HG03108 (cell line): ENCODE measurements at regions not wholly inside any gene's neighbourhood (a gene's known extent, or its start where the extent isn't known, plus 50 kb on each side); places are given as distances from the start of the nearest gene placed in this dataset.
A peak's percentile ranks its signal among the peaks of the same experiment; 100 is the strongest.

Source experiments
- ATAC-seq: cut with Tn5 transposase; IDR thresholded peaks from one replicate; pipeline ENCODE4 v1.9.1; 2021; ENCODE audit warnings: moderate library complexity; ENCODE audit not compliant: unreplicated experiment

DNA sequence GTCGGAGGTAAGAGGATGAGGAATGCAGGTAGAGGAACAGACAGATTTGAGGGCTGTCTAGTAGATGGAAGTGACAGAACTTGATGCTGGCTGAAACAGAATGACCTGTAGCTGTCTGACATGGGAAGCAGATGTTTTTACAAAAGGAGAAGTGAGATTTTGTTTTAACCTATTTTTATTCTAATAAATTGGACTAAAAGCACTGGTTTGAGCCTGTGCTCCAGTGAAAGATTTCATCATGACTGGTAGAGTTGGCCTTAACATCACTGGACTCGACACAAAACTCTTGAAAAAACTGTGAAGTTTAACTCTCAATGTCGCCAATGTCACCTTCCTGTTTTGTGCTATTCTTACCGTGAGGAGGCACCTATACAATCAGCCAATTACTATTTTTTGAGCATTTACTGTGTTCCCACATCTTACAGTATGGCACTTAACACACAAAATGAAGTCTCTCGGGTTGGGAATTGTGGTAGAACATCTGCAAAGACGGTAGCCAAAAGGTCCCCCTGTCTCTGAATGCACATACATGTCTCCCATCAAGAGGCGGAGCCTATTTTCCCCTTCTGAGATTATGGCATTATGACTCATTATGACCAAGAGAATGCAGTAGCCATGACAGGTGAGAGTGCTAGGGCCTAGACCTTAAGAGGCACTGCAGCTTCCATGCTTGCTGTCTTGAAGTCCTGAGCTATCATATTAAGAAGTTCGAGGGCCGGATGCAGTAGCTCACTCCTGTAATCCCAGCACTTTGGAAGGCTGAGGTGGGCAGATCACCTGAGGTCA, 93.2 kb downstream of the FOXF2 start:
- peak; percentile 76 for ATAC-seq

DNA sequence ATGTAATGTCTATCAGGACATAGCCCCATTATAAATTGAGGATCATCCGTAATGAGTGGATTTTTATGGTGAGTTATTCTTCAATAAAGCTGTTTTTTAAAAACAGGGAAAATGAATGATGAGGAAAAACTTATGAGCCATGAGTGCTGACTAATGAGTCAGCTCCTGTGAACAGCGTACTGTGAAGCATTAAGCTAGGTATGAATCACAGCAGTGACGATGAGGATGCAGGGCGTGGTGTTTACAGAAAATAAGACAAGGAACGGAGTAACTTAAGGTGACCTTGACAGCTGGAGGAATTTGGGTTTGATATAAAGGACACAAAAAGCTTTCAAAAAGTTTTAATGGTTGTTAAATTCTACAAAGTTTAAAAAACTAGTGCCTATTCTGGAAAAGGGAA, 96.3 kb downstream of the FOXF2 start:
- ATAC-seq: no peak

DNA sequence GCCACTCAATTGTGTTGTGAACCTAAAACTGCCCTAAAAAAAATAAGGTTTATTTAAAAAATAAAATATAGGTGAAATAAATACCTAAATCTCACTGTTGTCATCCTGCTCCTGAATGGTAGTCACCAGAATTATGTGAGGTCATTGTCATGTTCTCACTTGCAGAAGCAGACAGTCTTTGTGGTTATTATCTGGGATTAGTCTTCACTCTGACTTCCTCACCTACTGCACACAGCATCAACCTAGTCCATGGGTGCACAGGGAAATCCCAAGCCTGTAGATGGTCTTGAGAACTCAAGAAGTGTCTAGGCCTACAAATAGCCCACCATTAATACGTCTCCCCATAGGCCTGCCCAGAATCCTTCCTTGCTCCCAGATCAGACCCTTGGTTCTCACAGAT, 97.0 kb downstream of the FOXF2 start:
- no peak for ATAC-seq

DNA sequence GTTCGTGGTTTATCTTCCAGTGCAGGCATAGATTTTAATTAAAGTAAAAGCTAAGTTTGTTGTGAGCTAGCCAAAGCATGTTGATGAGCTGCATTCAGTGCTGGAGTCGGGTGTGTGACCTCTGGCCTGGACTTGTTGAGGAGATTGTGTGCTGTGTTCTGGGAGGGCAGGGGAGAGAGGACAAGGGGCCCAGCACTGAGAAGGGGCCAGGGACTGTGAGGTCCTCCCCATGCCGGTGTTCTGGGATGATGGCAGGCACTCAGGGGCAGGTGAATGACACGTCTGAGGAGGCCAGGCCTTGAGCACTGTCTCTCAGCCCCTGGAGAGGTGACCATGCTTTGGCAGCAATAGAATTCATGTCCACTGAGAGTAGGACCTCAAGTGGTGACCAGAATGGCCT, 97.9 kb downstream of the FOXF2 start:
- no peak for ATAC-seq

DNA sequence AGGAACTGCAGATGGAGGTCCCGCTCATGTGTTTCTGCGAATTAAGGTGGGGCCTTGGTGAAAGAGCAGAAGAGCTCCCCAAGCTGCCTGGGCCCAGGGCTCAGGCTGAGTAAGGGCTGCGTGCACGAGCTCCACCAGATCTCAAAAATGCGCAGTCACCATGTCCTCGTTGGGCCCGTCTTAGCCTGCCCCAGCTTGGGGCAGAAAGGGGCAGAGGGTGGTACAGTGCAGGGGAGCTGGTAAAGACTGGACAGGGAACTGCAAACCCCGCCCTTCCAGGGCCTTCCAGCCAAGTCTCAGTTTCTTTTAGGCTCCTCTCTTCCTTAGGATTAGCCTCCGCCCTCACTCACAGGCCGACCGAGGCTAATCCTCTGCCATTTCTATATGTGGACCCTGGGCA, 101.6 kb downstream of the FOXF2 start:
- no peak for ATAC-seq

DNA sequence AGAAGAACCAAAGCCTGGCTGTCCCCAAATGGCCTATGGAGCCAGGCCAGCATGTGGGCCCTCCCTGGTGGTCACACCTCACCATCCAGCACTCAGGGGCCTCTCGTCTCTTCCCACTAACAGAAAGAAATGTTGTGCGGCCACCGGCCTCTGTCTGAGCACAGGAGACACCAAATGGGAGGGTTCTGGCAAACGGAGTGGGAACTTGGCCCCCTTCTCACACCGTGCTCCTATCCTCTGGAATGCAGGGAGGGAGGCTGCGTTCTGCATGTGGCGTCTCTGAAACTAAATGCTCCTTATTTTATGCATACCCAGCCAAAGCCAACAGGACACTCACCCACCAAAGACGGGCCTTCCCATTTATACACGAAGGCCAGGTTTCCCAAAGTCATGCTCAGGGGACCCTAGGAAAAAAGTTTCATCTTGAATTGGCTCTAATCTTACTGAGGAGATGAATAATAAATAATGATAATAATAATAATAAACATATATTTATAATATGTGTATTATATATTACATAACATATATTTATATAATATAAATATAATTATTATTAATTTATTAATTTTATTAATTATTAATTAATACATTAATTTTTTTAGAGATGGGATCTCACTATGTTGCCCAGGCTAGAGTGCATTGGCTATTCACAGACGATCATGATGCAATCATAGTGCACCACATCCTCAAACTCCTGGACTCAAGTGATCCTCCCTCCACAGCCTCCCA, 102.4 kb downstream of the FOXF2 start:
- no peak for ATAC-seq

DNA sequence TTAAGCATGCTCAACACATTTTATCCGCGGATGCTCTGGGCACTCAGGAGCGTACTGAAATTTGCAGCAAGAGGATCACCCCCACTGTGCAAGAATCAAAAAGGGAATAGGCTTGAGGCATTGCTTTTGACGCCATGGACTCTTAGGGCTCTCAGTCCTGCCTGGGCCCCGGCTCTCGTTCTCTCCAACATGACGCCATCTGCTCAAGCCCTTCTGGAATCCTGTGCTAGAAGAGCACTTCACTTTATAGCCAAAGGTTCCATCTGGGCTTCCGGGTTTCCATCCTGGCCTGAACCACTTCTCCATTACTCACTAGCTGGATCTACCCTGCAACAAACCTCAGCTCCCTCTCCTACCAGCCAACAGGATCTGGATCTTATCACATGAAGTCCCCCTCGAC, 105.3 kb downstream of the FOXF2 start:
- no peak for ATAC-seq

DNA sequence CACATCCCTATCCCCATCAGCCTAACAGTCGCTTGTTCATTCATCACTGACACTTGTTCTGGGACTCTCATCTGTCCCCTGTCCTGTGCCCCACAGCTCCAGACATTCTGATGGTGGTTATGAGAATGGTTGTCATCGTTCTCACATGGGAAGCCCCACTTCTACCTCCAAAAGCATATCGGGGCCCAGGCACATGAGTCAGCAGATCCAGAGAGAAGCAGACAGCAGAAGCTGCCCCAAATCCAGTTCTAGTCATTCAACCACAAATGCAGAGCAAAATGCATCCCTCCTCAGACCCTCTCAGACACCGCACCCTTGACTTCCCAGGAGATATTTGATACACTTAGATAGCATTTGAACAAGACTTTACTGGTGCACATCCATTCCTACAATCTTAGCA, 106.0 kb downstream of the FOXF2 start:
- no peak for ATAC-seq

DNA sequence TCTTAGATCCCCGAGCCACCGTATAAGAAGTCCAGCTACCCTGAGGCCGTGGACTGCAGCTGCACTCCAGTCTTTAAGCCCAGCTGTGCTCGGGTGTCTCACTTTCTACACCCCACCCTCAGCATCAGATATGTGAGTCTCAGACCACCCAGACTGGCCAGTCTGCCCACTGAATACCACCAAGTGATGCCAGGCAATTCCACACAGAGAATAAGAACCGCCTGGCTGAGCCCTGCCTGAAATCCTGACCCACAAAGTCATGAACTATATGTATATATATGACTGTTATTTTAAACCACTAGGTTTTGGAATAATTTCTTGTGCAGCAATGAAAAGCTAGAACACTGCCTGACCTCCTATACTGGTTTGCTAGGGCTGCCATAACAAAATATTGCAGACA, 106.7 kb downstream of the FOXF2 start:
- ATAC-seq: no peak

DNA sequence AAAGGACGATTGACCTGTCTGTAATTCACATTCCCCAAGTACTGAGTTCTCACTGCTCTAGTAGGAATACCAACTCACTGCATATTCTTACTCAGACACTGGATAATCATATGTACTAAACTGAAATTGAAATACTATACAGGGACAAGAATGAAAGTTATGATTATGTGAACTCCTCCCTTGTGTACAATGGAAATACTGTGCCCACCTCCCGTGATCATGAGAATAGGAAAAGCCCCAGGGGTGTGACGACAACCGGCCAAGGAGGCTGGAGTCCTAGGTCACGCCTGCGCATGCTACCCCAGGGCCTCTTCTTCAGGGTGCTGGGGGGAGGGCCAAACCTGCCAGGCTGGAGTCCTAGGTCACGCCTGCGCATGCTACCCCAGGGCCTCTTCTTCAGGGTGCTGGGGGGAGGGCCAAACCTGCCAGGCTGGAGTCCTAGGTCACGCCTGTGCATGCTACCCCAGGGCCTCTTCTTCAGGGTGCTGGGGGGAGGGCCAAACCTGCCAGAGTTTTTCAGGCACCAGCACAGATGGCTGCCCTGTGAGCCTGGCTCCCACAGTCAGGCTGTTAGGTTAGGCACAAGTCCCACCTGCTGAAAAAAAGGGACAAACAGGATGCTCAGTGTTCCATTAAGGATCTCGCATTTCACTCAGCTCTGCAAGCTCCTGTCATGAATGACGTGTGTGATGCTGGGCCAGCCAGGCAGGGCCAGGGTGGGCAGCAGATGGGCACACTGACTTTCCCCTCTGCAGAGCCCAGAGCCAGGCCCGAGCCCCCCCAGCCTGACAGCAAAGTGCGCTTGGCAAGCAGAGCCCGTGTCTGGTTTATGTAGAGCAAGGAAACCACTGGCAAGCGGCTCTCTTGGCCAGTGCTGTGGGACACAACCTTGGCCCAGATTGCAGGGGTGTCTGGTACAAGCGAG, 107.7 kb downstream of the FOXF2 start:
- ATAC-seq: no peak

DNA sequence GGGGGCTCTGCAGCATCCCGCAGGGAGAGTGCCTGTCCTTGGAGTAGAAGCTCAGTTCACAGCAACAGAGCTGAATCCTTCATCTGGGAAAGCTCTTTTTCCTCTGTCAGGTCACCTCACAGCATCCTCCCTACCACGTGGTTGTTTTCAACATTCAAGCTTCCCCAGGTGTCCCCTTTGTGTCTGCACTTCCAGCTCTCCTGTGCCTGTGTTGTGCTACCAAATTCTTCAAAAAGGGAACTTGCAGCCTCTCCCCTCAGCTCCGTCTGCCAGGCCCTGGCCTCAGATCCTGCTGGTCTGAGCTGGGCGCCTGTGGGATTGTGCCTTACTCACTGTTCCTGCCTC, 108.4 kb downstream of the FOXF2 start:
- no peak for ATAC-seq

DNA sequence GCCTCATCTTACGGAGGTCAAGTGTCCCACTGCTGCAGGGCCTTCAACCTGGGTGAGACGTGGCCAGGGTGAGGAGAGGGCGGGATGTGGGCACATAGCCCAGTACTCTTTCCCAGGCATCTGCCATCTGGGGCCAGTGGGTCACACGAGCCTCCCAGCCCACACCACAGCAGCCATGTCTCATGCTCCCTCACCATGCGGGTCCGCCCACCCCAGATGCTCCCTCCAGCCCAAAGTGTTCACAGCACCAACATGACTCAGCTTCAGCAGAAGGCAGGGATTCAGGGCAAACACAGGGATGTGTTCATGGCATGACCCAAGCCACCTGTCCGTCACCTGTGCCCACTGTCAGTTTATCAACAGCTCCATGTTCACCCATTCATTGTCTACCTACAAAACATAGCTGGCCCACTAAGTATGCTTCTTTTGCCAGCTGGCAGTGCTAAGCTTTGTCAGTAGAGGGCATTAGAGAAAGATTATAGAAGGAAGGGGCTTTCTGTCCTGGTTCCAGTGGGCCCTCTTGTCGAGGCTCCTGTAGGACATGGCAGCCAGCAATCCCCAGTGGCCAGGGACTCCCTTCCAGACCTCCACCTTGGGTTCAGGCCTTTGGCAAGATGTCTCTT, 109.2 kb downstream of the FOXF2 start:
- no peak for ATAC-seq

DNA sequence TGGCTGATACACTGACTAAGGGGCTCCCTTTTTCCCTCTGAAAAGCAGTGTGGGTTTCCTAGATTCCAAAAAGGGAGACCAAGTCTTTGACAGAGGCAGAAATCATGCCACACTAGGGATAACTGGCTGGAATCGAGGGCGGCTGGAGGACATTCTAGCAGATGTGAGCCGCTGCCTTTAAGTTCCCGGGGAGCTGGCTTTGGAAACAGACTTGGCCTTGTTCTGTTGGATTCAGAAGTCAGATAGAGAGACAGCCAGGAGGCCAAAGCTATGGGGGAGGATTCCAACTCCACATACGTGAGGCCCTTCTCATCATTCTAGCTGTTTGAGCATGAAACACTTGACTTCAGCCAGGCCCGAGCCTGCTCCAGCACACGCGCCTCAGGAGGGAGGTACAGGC, 109.9 kb upstream of the FOXC1 start:
- no peak for ATAC-seq

DNA sequence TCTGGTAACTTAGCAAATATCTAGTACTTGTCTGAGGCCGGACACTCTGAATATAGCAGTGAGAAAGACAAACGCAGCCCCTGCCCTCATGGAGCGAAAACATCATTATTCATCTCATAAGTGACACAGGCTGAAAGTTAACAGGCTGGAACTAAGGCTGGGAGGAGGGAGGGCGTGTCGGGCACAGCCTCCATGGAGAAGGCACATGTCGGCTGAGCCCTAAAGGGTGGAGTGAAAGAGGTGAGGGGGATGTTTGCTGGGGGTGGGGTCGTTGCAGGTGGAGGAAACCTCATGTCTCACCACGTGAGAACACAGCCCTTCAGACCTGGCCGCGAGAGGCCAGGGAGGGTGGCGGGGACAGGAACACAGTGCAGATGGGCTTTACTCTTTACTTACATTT, 108.8 kb upstream of the FOXC1 start:
- ATAC-seq: no peak

DNA sequence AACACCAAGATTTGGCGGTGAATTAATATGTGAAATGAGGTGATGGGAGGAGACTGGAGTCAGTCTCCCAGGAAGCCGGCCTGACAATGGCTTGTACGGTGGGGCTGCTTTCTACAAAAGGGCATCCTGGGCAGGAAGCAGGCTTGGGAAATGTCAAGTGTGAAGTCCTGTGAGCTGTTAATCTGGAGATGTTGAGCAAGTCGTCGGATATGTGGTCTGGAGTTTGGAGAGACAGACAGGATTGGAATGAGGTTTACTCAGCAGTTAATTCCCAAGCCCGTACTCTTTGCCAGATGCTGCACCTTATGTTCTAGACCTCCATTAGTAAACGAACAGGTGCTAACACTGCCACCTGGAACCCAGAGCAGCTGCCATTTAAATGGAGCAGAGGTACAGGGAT, 107.7 kb upstream of the FOXC1 start:
- no peak for ATAC-seq

DNA sequence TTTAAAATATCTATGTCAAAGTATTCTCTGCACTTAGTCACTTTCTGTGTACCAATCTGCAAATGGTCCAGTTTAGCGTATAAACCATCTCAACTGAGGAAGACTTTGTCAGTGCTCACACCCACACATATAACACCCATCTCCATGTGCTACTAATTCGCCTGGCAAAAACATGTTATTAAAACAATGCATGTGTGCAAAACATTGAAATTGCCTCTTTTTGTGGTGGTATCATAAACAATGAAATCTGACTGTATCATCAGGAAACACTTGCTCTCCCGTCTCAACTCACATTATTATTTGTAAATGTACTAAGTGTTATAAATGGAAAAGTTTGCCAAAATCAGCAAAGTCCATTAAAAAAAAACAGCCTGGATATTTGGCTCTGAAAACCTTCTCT, 105.9 kb upstream of the FOXC1 start:
- ATAC-seq: no peak

DNA sequence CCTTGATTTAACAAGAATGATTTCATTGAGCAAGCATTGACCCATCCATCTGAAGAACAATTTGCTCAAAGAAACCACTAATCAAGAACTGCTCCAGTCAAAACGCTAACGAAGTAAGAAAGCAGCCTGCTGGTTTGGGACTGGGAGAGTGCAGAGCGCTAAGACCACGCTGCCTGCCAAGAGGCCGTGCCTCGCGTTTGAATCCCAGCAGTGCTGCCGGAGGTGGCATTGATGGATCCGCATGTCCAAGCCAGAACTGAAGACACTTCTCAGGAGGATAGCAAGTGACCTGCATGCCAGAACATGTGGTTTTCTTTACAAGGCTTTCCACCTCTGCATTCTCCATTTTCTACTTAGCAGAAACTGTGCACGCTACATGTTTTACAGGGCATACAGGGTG, 105.2 kb upstream of the FOXC1 start:
- no peak for ATAC-seq

DNA sequence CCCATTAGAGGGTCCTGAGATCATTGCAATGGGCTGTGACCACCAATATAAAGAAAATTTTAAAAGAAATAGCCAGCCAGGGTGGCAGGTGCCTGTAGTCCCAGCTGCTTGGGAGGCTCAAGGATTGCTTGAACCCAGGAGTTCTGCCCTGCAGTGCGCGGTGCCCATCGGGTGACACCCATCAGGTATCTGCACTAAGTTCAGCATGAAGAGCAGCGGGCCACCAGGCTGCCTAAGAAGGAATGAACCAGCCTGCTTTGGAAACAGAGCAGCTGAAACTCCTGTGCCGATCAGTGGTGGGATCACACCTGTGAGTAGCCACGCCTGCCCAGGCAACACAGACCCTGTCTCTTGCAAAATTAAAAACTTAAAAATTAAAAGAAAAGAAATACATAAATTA, 102.5 kb upstream of the FOXC1 start:
- no peak for ATAC-seq

DNA sequence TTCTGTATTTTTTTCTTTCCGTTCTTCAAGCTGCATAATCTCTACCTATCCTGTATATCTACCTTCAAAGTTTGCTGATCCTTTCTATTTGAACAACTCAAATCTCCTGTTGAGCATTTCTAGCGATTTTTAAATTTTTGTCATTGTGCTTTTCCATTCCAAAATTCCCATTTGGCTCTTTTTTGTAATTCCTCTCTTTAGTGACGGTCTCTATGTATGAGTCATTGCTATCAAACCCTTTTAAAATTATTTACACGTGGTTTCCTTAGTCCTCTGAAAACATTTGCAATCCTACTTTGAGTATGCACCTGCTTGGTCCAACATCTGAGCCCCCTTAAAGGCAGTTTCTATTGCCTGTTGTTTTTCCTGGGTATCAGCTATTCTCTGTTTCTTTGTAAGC, 100.5 kb upstream of the FOXC1 start:
- ATAC-seq: no peak

DNA sequence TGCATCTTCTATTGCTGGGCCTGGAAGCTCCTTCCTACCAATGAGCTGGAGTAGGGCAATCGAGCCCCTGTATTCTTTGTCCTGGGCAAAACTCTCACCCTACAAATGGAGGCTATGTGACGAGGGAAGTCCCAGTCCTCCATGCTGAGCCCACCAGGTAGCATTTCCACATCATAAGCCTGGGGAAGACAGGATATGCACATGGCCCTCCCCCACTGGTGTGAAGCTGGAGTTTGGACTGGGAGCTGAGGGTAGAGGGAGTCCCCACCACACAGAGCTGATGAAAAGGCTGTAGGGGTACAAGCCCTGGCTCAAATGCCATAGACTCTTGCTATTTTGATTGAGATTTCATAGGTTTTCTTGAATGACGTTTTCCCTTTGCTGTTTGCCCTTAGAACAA, 99.5 kb upstream of the FOXC1 start:
- ATAC-seq: no peak

DNA sequence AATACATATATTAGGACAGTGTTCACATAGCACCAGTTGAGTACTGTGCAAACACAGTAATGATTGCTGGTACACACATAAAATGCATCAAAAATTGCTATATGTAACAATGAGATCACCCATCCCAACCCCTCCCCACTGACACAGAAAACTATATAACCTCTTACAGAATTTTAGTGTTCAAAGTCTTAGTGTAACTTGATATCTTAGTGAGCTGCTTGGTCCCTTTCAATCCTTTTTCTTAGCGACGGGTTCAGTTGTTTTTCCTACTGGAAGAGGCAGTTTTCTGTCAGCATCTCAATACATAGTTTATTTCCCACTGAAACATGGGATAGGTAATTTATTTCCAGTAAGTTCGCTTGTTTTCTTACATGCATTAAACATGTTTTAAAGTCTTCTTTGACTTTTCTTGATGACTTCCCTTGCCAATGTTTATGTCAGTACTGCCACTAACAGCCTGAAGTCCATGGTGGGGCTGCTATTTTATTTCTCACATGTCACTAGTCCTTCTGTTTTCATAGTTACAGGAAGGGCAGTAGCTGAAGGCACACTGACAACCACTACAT, 96.4 kb upstream of the FOXC1 start:
- ATAC-seq: no peak
